Fibroblast of skin of right biceps (primary cell): ENCODE measurements at regions not wholly inside any gene's neighbourhood (a gene's known extent, or its start where the extent isn't known, plus 50 kb on each side); places are given as distances from the start of the nearest gene placed in this dataset.
"Not testable (repeated sequence)": the region's sequence is repeated elsewhere in the genome, so short reads cannot be mapped to it uniquely, and the experiment has no call there.

Source experiments
- DNase-seq: peaks from one replicate; pipeline ENCODE4 v3.0.0-alpha.2; 2013

GRCh38 chr12:60205500-60205899 lies 609.7 kb downstream of the SLC16A7 start:
- peak; percentile 72 for DNase-seq

- no peak for DNase-seq
These were observed 613.7 kb downstream of the SLC16A7 start for GRCh38 chr12:60209521-60209920.

GRCh38 chr12:60209933-60210332 lies 614.1 kb downstream of the SLC16A7 start:
- DNase-seq: no peak

GRCh38 chr12:60210756-60211155 lies 614.9 kb downstream of the SLC16A7 start:
- no peak for DNase-seq

GRCh38 chr12:60211244-60211643 lies 615.4 kb downstream of the SLC16A7 start:
- DNase-seq: no peak

- DNase-seq: no peak
These were observed 616.6 kb downstream of the SLC16A7 start for GRCh38 chr12:60212159-60213000.

GRCh38 chr12:60213272-60213671 lies 617.4 kb downstream of the SLC16A7 start:
- not testable (repeated sequence) for DNase-seq

- DNase-seq: no peak
These were observed 620.4 kb downstream of the SLC16A7 start for GRCh38 chr12:60216226-60216625.

GRCh38 chr12:60223242-60223641 lies 627.4 kb downstream of the SLC16A7 start:
- DNase-seq: no peak

GRCh38 chr12:60225216-60226000 lies 629.6 kb downstream of the SLC16A7 start:
- no peak for DNase-seq

- no peak for DNase-seq
These were observed 632.1 kb downstream of the SLC16A7 start for GRCh38 chr12:60227916-60228315.

- DNase-seq: peak; percentile 71
These were observed 634.2 kb downstream of the SLC16A7 start for GRCh38 chr12:60230056-60230455.

- DNase-seq: peak; percentile 17
These were observed 635.5 kb downstream of the SLC16A7 start for GRCh38 chr12:60231303-60231702.

GRCh38 chr12:60231976-60232907 lies 636.4 kb downstream of the SLC16A7 start:
- no peak for DNase-seq

- peak; percentile 13 for DNase-seq
These were observed 638.9 kb downstream of the SLC16A7 start for GRCh38 chr12:60234611-60235195.

- DNase-seq: no peak
These were observed 639.4 kb downstream of the SLC16A7 start for GRCh38 chr12:60235261-60235660.

GRCh38 chr12:60236416-60236815 lies 640.6 kb downstream of the SLC16A7 start:
- DNase-seq: not testable (repeated sequence)

- DNase-seq: peak; percentile 37
These were observed 645.1 kb downstream of the SLC16A7 start for GRCh38 chr12:60240891-60241290.

- no peak for DNase-seq
These were observed 655.3 kb downstream of the SLC16A7 start for GRCh38 chr12:60251091-60251490.

GRCh38 chr12:60252359-60253096 lies 656.7 kb downstream of the SLC16A7 start:
- DNase-seq: no peak

- no peak for DNase-seq
These were observed 659.2 kb downstream of the SLC16A7 start for GRCh38 chr12:60255044-60255443.

- DNase-seq: peak; percentile 86
These were observed 661.2 kb downstream of the SLC16A7 start for GRCh38 chr12:60257063-60257462.
